SK-N-MC (cell line): ENCODE measurements at regions not wholly inside any gene's neighbourhood (a gene's known extent, or its start where the extent isn't known, plus 50 kb on each side); places are given as distances from the start of the nearest gene placed in this dataset.

Source experiments
- EZH2 ChIP-seq: fragments of 200-600 bp; sonication (generic); IDR thresholded peaks from one replicate; pipeline ENCODE4 v1.6.1; 2017; ENCODE audit warnings: antibody characterized with exemption
- FOXP2 ChIP-seq: optimal IDR thresholded peaks from 2 replicates; pipeline ENCODE3; 2011; ENCODE audit warnings: mild to moderate bottlenecking, moderate library complexity; ENCODE audit not compliant: insufficient read depth; ENCODE audit errors: extremely low read length, control extremely low read depth
- POLR2AphosphoS5 ChIP-seq: IDR thresholded peaks from 2 replicates; pipeline ENCODE4 v1.6.1; 2012; ENCODE audit warnings: mild to moderate bottlenecking, low read depth, low read length, borderline replicate concordance

- no peak for TF ChIP-seq EZH2
- no peak for TF ChIP-seq POLR2AphosphoS5
- no peak for TF ChIP-seq FOXP2
Measured at GRCh38 chr5:82913971-82914370, 163.2 kb downstream of the TMEM167A start.
